Endodermal cell (in vitro differentiated cells): ENCODE measurements at regions not wholly inside any gene's neighbourhood (a gene's known extent, or its start where the extent isn't known, plus 50 kb on each side); places are given as distances from the start of the nearest gene placed in this dataset.

Source experiments
- DNase-seq: peaks from one replicate; pipeline ENCODE4 v3.0.0-alpha.2; 2017
- H3K27ac ChIP-seq: 2 replicates; pipeline ENCODE4 v1.5.1; 2013; ENCODE audit warnings: mild to moderate bottlenecking, low read depth, low read length, moderate library complexity
- H3K27me3 ChIP-seq: 2 replicates; pipeline ENCODE4 v1.6.1; 2013; ENCODE audit warnings: mild to moderate bottlenecking, low read length, moderate library complexity; ENCODE audit not compliant: insufficient read depth, control insufficient read depth, poor library complexity, severe bottlenecking
- H3K36me3 ChIP-seq: 2 replicates; pipeline ENCODE4 v1.7.0; 2013; ENCODE audit warnings: mild to moderate bottlenecking, low read length, moderate library complexity; ENCODE audit not compliant: control insufficient read depth, insufficient read depth
- H3K4me1 ChIP-seq: one replicate; pipeline ENCODE4 v1.7.0; 2013; ENCODE audit warnings: low read length; ENCODE audit not compliant: control insufficient read depth, insufficient read depth
- H3K4me3 ChIP-seq: 2 replicates; pipeline ENCODE4 v1.5.1; 2013; ENCODE audit warnings: mild to moderate bottlenecking, low read length, moderate library complexity
- H3K9ac ChIP-seq: 2 replicates; pipeline ENCODE4 v1.6.1; 2013; ENCODE audit warnings: mild to moderate bottlenecking, low read length, moderate library complexity; ENCODE audit not compliant: poor library complexity, severe bottlenecking; ENCODE audit errors: extremely low read depth
- H3K9me3 ChIP-seq: 2 replicates; pipeline ENCODE4 v1.6.1; 2013; ENCODE audit warnings: mild to moderate bottlenecking, low read length, moderate library complexity; ENCODE audit not compliant: control insufficient read depth
- H3K27ac Mint-ChIP-seq: 2 replicates; pipeline ENCODE4 v1.8.0; 2020; ENCODE audit warnings: mixed read lengths
- H3K27me3 Mint-ChIP-seq: 2 replicates; pipeline ENCODE4 v1.8.0; 2021; ENCODE audit warnings: mild to moderate bottlenecking, mixed read lengths; ENCODE audit not compliant: insufficient read depth
- H3K36me3 Mint-ChIP-seq: 2 replicates; pipeline ENCODE4 v1.8.0; 2020; ENCODE audit warnings: low read depth, mixed read lengths
- H3K4me1 Mint-ChIP-seq: 2 replicates; pipeline ENCODE4 v1.8.0; 2020; ENCODE audit warnings: mixed read lengths
- H3K4me3 Mint-ChIP-seq: 2 replicates; pipeline ENCODE4 v1.8.0; 2020; ENCODE audit warnings: mild to moderate bottlenecking, moderate library complexity, mixed read lengths
- H3K9me3 Mint-ChIP-seq: 2 replicates; pipeline ENCODE4 v1.8.0; 2020; ENCODE audit warnings: mild to moderate bottlenecking, mixed read lengths
- WGBS, 2 experiments: methylation state at CpG; one replicate each; pipeline versions ENCODE4 v1.1.5 to v1.1.7; 2013; ENCODE audit warnings: missing lambda C conversion rate in 2 of 2, mixed read lengths in 1 of 2; ENCODE audit not compliant: insufficient coverage in 1 of 2, insufficient read length in 1 of 2; 5-methylcytosine and 5-hydroxymethylcytosine counted together
- TF ChIP-seq, protein P1 (sequence below): fragments of 200-600 bp; sonication (generic); conservative IDR thresholded peaks from 2 replicates; pipeline ENCODE4 v1.5.0; 2021; ENCODE audit warnings: antibody characterized with exemption, mild to moderate bottlenecking

DNA sequence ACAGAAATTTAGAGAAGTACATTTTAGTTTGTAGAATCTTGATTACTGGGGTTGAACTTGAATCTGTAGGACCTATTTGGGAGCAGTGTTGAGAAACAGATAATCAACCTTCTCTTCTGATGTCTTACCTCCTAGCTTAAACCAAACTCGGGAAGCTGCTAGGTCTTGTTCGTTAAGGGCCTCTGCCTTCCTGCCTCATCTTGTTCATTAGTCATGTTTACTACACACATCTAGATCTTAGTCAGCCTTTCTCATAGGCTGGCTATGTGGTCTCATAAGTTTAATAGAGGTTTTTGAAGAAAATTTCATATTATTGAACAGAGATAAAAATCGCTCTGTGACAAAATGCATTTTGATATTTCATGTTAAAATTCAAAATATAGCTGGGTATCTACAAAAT is 331.0 kb upstream of the EDIL3 start:
- WGBS, 2 experiments, result 100% methylated on average over 3 of the region's 3 CpGs; no CpG with 5 or more reads in 1 of the 2 experiments
- no peaks in the 10 kb centered on the region for H3K36me3 Mint-ChIP-seq
- no peaks in the 10 kb centered on the region for H3K36me3 ChIP-seq
- H3K4me3 ChIP-seq, result no peak overlapping the region
- no peak overlapping the region for H3K27ac Mint-ChIP-seq
- peaks cover 4% of the 10 kb centered on the region for H3K9me3 ChIP-seq
- no peak overlapping the region for H3K9ac ChIP-seq
- no peaks in the 10 kb centered on the region for H3K4me1 ChIP-seq
- H3K27me3 Mint-ChIP-seq, result no peaks in the 10 kb centered on the region
- TF ChIP-seq, protein P1, sequence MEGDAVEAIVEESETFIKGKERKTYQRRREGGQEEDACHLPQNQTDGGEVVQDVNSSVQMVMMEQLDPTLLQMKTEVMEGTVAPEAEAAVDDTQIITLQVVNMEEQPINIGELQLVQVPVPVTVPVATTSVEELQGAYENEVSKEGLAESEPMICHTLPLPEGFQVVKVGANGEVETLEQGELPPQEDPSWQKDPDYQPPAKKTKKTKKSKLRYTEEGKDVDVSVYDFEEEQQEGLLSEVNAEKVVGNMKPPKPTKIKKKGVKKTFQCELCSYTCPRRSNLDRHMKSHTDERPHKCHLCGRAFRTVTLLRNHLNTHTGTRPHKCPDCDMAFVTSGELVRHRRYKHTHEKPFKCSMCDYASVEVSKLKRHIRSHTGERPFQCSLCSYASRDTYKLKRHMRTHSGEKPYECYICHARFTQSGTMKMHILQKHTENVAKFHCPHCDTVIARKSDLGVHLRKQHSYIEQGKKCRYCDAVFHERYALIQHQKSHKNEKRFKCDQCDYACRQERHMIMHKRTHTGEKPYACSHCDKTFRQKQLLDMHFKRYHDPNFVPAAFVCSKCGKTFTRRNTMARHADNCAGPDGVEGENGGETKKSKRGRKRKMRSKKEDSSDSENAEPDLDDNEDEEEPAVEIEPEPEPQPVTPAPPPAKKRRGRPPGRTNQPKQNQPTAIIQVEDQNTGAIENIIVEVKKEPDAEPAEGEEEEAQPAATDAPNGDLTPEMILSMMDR, result no peak
- no peak overlapping the region for H3K4me3 Mint-ChIP-seq
- DNase-seq, result no peak
- peaks cover 11% of the 10 kb centered on the region for H3K9me3 Mint-ChIP-seq
- no peaks in the 10 kb centered on the region for H3K27me3 ChIP-seq
- no peak overlapping the region for H3K27ac ChIP-seq
- no peaks in the 10 kb centered on the region for H3K4me1 Mint-ChIP-seq

DNA sequence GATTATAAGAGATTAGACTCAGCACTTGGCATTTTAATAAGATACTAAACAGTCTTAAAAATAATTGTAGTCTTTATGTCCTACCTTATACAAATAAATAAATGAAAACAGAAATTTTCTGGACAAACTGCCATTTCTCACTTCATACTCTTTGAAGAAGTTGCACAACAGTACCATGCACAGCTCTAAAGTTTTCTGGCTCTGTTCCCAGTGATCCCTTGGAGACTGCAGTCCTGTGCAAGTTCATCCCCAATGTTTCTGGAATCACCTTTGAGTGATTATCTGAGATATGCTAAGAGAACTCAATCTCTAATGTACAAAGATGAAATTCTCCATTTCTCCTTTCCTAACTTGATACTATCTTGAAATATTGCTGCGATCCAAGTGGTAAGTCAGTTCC is 330.4 kb upstream of the EDIL3 start:
- Histone ChIP-seq H3K9me3 (peaks cover 3% of the 10 kb centered on the region), H3K27me3 (no peaks in the 10 kb centered on the region), H3K4me1 (no peaks in the 10 kb centered on the region), H3K36me3 (no peaks in the 10 kb centered on the region), H3K4me3 (no peak overlapping the region), H3K27ac (no peak overlapping the region), H3K9ac (no peak overlapping the region)
- Mint-ChIP-seq H3K36me3 (no peaks in the 10 kb centered on the region), H3K9me3 (peaks cover 11% of the 10 kb centered on the region), H3K4me1 (no peaks in the 10 kb centered on the region), H3K4me3 (no peak overlapping the region), H3K27me3 (no peaks in the 10 kb centered on the region), H3K27ac (no peak overlapping the region)
- WGBS, 2 experiments, result 100% methylated on average over 1 of the region's 1 CpG
- TF ChIP-seq, protein P1, result no peak
- no peak for DNase-seq

DNA sequence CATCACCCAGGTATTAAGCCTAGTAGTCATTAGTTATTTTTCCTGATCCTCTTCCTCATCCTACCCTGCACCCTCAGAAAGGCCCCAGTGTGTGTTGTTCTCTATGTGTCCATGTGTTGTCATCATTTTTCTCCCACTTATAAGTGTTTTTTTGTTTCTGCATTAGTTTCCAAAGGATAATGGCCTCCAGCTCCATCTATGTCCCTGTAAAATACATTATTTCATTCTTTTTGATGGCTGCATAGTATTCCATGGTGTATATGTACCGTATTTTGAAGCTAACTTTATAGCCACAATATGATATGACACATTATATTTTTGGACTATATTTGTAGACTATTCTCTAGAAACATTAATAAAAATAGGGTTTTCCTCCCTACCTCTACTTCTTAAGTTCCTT is 324.4 kb upstream of the EDIL3 start:
- no peaks in the 10 kb centered on the region for H3K27me3 ChIP-seq
- no peak for DNase-seq
- H3K9me3 ChIP-seq, result no peaks in the 10 kb centered on the region
- peaks cover 1% of the 10 kb centered on the region for H3K9me3 Mint-ChIP-seq
- H3K9ac ChIP-seq, result no peak overlapping the region
- no peaks in the 10 kb centered on the region for H3K36me3 Mint-ChIP-seq
- no peaks in the 10 kb centered on the region for H3K27me3 Mint-ChIP-seq
- H3K4me1 ChIP-seq, result no peaks in the 10 kb centered on the region
- H3K4me3 Mint-ChIP-seq, result no peak overlapping the region
- TF ChIP-seq, protein P1, result no peak
- no peaks in the 10 kb centered on the region for H3K36me3 ChIP-seq
- no peaks in the 10 kb centered on the region for H3K4me1 Mint-ChIP-seq
- no peak overlapping the region for H3K27ac ChIP-seq
- H3K27ac Mint-ChIP-seq, result no peak overlapping the region
- no CpG with 5 or more reads among the region's 1 CpG for WGBS, 2 experiments
- no peak overlapping the region for H3K4me3 ChIP-seq
